ENCODE measurements at regions not wholly inside any gene's neighbourhood (a gene's known extent, or its start where the extent isn't known, plus 50 kb on each side); places are given as distances from the start of the nearest gene placed in this dataset.

- TF ChIP-seq EP300 (IDR thresholded peaks at IDR 0.05) (no peak), POLR2A (IDR thresholded peaks at IDR 0.05) (no peak)
- TF ChIP-seq, protein P1, sequence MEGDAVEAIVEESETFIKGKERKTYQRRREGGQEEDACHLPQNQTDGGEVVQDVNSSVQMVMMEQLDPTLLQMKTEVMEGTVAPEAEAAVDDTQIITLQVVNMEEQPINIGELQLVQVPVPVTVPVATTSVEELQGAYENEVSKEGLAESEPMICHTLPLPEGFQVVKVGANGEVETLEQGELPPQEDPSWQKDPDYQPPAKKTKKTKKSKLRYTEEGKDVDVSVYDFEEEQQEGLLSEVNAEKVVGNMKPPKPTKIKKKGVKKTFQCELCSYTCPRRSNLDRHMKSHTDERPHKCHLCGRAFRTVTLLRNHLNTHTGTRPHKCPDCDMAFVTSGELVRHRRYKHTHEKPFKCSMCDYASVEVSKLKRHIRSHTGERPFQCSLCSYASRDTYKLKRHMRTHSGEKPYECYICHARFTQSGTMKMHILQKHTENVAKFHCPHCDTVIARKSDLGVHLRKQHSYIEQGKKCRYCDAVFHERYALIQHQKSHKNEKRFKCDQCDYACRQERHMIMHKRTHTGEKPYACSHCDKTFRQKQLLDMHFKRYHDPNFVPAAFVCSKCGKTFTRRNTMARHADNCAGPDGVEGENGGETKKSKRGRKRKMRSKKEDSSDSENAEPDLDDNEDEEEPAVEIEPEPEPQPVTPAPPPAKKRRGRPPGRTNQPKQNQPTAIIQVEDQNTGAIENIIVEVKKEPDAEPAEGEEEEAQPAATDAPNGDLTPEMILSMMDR (IDR thresholded peaks at IDR 0.05) = no peak
These were observed 57.1 kb upstream of the FSTL4 start for GRCh38 chr5:133669472-133669871.

Measured in tibial nerve (tissue), 4 donors.